ENCODE measurements at regions not wholly inside any gene's neighbourhood (a gene's known extent, or its start where the extent isn't known, plus 50 kb on each side); places are given as distances from the start of the nearest gene placed in this dataset.

DNA sequence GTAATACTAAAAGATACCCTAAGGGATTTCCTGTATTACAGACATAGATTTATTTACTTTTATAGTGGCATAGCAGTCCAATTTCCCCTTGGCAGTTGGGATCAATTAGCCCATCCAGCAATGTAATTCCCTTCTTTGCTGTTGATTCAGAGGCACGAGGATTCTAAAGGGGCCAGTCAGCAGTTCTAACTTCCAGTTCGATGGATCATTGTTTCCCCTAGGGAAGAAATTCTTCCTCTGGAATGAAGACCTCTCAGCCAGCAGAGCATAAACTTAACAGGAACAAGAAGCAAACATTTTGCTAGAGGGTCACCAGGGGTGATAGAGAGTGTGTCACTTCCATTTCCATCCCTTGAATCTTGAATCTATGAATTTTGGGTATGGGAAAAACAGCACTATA is 395.7 kb upstream of the NOVA1 start:
- TF ChIP-seq, protein P1, sequence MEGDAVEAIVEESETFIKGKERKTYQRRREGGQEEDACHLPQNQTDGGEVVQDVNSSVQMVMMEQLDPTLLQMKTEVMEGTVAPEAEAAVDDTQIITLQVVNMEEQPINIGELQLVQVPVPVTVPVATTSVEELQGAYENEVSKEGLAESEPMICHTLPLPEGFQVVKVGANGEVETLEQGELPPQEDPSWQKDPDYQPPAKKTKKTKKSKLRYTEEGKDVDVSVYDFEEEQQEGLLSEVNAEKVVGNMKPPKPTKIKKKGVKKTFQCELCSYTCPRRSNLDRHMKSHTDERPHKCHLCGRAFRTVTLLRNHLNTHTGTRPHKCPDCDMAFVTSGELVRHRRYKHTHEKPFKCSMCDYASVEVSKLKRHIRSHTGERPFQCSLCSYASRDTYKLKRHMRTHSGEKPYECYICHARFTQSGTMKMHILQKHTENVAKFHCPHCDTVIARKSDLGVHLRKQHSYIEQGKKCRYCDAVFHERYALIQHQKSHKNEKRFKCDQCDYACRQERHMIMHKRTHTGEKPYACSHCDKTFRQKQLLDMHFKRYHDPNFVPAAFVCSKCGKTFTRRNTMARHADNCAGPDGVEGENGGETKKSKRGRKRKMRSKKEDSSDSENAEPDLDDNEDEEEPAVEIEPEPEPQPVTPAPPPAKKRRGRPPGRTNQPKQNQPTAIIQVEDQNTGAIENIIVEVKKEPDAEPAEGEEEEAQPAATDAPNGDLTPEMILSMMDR (IDR thresholded peaks at IDR 0.05; ENCODE audit: insufficient read depth, low read length, poor library complexity, severe bottlenecking) = no peak
- no peaks in the 10 kb centered on the region for H3K27me3 ChIP-seq (ENCODE audit: control insufficient read depth, insufficient read depth, low read length)

DNA sequence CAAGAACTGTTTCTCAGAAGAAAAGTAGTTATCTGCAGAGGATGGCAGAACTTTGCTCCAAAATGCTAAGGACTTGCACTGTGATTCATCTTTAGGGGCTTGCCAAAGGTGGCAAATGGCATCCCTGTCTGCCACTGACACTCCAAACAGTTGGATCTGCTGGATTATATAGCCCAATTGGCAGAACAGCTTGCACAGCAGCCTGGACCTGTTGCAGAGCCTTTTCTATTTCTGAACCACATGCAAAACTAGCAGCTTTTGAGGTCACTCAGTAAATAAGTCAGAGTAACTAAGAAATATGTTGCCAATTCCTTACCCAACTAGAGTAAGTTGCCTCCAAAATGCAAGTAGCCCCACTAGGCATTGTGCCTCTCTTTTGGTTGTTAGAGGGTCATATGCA is 397.5 kb upstream of the NOVA1 start:
- DNase-seq (ENCODE audit: low read depth) = no peak
- TF ChIP-seq, protein P1 (IDR thresholded peaks at IDR 0.05; ENCODE audit: insufficient read depth, low read length, poor library complexity, severe bottlenecking) = no peak
- H3K4me3 ChIP-seq (ENCODE audit: low read depth, low read length) = no peak overlapping the region
- H3K27me3 ChIP-seq (ENCODE audit: control insufficient read depth, insufficient read depth, low read length) = no peaks in the 10 kb centered on the region
- no peaks in the 10 kb centered on the region for H3K36me3 ChIP-seq (ENCODE audit: control insufficient read depth, insufficient read depth, low read length)

More for the DNA sequence above, 395.7 kb upstream of the NOVA1 start:
- Histone ChIP-seq H3K36me3 (ENCODE audit: control insufficient read depth, insufficient read depth, low read length) (no peaks in the 10 kb centered on the region), H3K4me3 (ENCODE audit: low read depth, low read length) (no peak overlapping the region)
- no peak for DNase-seq (ENCODE audit: low read depth)

GRCh38 chr14:26996246-26996645 is 398.4 kb upstream of the NOVA1 start:
- no peak overlapping the region for H3K4me3 ChIP-seq (ENCODE audit: low read depth, low read length)
- DNase-seq (ENCODE audit: low read depth) = no peak
- TF ChIP-seq, protein P1 (IDR thresholded peaks at IDR 0.05; ENCODE audit: insufficient read depth, low read length, poor library complexity, severe bottlenecking) = no peak
- H3K36me3 ChIP-seq (ENCODE audit: control insufficient read depth, insufficient read depth, low read length) = no peaks in the 10 kb centered on the region
- no peaks in the 10 kb centered on the region for H3K27me3 ChIP-seq (ENCODE audit: control insufficient read depth, insufficient read depth, low read length)

DNA sequence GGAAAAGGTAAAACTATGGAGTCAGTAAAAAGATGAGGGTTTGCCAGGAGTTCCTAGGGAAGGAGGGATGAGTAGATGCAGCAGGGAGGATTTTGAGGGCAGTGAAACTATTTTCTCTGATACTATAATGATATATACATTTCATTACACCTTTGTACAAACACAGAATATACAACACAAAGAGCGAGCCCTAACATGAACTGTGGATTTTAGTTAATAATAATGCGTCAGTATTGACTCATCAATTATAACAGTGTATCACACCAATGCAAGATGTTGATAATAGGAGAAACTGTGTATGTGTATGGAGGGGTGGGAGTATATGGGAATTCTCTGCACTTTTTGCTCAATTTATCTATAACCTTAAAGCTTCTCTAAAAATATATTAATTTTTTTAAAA is 404.3 kb upstream of the NOVA1 start:
- Histone ChIP-seq H3K36me3 (ENCODE audit: control insufficient read depth, insufficient read depth, low read length) (no peaks in the 10 kb centered on the region), H3K4me3 (ENCODE audit: low read depth, low read length) (no peak overlapping the region), H3K27me3 (ENCODE audit: control insufficient read depth, insufficient read depth, low read length) (no peaks in the 10 kb centered on the region)
- TF ChIP-seq, protein P1 (IDR thresholded peaks at IDR 0.05; ENCODE audit: insufficient read depth, low read length, poor library complexity, severe bottlenecking) = no peak
- no peak for DNase-seq (ENCODE audit: low read depth)

GRCh38 chr14:27006570-27006969 is 408.7 kb upstream of the NOVA1 start:
- H3K27me3 ChIP-seq (ENCODE audit: control insufficient read depth, insufficient read depth, low read length) = no peaks in the 10 kb centered on the region
- TF ChIP-seq, protein P1 (IDR thresholded peaks at IDR 0.05; ENCODE audit: insufficient read depth, low read length, poor library complexity, severe bottlenecking) = no peak
- DNase-seq (ENCODE audit: low read depth) = no peak
- H3K36me3 ChIP-seq (ENCODE audit: control insufficient read depth, insufficient read depth, low read length) = no peaks in the 10 kb centered on the region
- H3K4me3 ChIP-seq (ENCODE audit: low read depth, low read length) = no peak overlapping the region

DNA sequence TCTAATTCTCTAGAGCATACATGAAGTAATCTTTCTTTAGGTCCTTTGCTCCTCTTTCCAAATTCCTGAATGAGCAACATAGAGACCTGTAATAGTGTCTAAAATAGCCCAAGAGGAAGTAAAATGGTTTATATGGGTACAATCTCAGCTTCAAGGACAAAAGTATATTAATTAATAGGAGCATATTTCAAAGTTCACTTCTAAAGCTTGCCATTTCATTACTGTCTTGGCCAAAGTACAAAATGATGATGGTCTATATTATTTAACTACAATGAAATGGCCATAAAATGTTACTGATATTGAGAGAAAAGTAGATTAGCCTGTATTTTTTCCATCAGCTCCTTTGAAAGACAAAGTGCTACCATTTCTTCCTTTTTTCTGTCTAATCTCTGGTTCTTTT is 410.4 kb upstream of the NOVA1 start:
- H3K27me3 ChIP-seq (ENCODE audit: control insufficient read depth, insufficient read depth, low read length) = no peaks in the 10 kb centered on the region
- TF ChIP-seq, protein P1 (IDR thresholded peaks at IDR 0.05; ENCODE audit: insufficient read depth, low read length, poor library complexity, severe bottlenecking) = no peak
- no peak for DNase-seq (ENCODE audit: low read depth)

More for the DNA sequence above, 410.4 kb upstream of the NOVA1 start:
- Histone ChIP-seq H3K36me3 (ENCODE audit: control insufficient read depth, insufficient read depth, low read length) (no peaks in the 10 kb centered on the region), H3K4me3 (ENCODE audit: low read depth, low read length) (no peak overlapping the region)

All from kidney epithelial cell (primary cell).